Aorta (tissue), 5 donors: ENCODE measurements at regions not wholly inside any gene's neighbourhood (a gene's known extent, or its start where the extent isn't known, plus 50 kb on each side); places are given as distances from the start of the nearest gene placed in this dataset.
"Not testable (repeated sequence)": the region's sequence is repeated elsewhere in the genome, so short reads cannot be mapped to it uniquely, and the experiment has no call there.

Experiments used
- ATAC-seq: fragments of 200-7000 bp; cut with Tn5 transposase; one replicate; pipeline ENCODE4 v1.9.1; 2022; ENCODE audit warnings: moderate library complexity; ENCODE audit not compliant: low FRiP score
- DNase-seq, 2 donors: peaks; one replicate each; pipeline ENCODE4 v3.0.0-alpha.2; 2020
- H3K27ac ChIP-seq, 2 donors: one replicate each; pipeline ENCODE4 v1.5.1; 2013; ENCODE audit warnings: low read length in 2 of 2, mild to moderate bottlenecking in 2 of 2, moderate library complexity in 2 of 2, control low read depth in 1 of 2, inconsistent platforms in 1 of 2, low read depth in 1 of 2
- H3K27me3 ChIP-seq, 2 donors: one replicate each; pipeline ENCODE4 v1.6.1; 2013; ENCODE audit warnings: control low read depth in 1 of 2, low read length in 1 of 2, mild to moderate bottlenecking in 1 of 2, moderate library complexity in 1 of 2; ENCODE audit not compliant: insufficient read depth in 2 of 2, control insufficient read depth in 1 of 2
- H3K36me3 ChIP-seq, 2 donors: one replicate each; pipeline ENCODE4 v1.6.1; 2013; ENCODE audit warnings: control low read depth in 1 of 2, low read length in 1 of 2, mild to moderate bottlenecking in 1 of 2; ENCODE audit not compliant: insufficient read depth in 2 of 2, control insufficient read depth in 1 of 2
- H3K4me1 ChIP-seq, 2 donors: one replicate each; pipeline ENCODE4 v1.6.1; 2013; ENCODE audit warnings: low read length in 2 of 2, control low read depth in 1 of 2, mild to moderate bottlenecking in 1 of 2, moderate library complexity in 1 of 2; ENCODE audit not compliant: insufficient read depth in 2 of 2, control insufficient read depth in 1 of 2
- H3K4me3 ChIP-seq, 2 donors: one replicate each; pipeline ENCODE4 v1.5.1; 2013; ENCODE audit warnings: low read length in 2 of 2, control low read depth in 1 of 2, mild to moderate bottlenecking in 1 of 2
- H3K9me3 ChIP-seq: one replicate; pipeline ENCODE4 v1.6.1; 2013; ENCODE audit warnings: mild to moderate bottlenecking, low read length; ENCODE audit not compliant: control insufficient read depth
- WGBS, 2 donors: extraction: QIAGEN DNeasy Blood & Tissue Kit; methylation state at CpG; one replicate each; pipeline ENCODE4 v1.1.7; 2013; 5-methylcytosine and 5-hydroxymethylcytosine counted together
- intact Hi-C, 2 donors: fragments of 100-400 bp; cut with DNase I; formaldehyde crosslinking; loops; one replicate each; pipeline versions ENCODE4 v1.14.2 to v1.15.0; 2022
- donor health status: healthy with polysubstance abuse.
- donor health status: Bipolar disorder and iron deficiency.
- donor health status: DM: no; HTN: no; CAD: no.
- donor health status: DM: no; HTN: no; CAD: no.
- donor health status: DM: yes; HTN: yes; CAD: no.

GRCh38 chr2:187689372-187689771 lies 135.1 kb upstream of the TFPI start:
- ATAC-seq (no peak), DNase-seq (no peak)
- Histone ChIP-seq H3K27ac (no peak overlapping the region), H3K4me3 (no peak overlapping the region), H3K27me3 (no peaks in the 10 kb centered on the region), H3K9me3 (no peaks in the 10 kb centered on the region), H3K4me1 (no peaks in the 10 kb centered on the region), H3K36me3 (no peaks in the 10 kb centered on the region)
- intact Hi-C loops, result no loop called here

GRCh38 chr2:187693923-187694322 lies 139.7 kb upstream of the TFPI start:
- ATAC-seq (no peak), DNase-seq (no peak)
- Histone ChIP-seq H3K27ac (no peak overlapping the region), H3K4me3 (no peak overlapping the region), H3K4me1 (no peaks in the 10 kb centered on the region), H3K9me3 (no peaks in the 10 kb centered on the region), H3K36me3 (no peaks in the 10 kb centered on the region), H3K27me3 (no peaks in the 10 kb centered on the region)
- 95% methylated on average over 3 of the region's 3 CpGs for WGBS, 2 donors
- intact Hi-C loops, result no loop called here

- intact Hi-C loops, H3K4me3 ChIP-seq, H3K9me3 ChIP-seq, ATAC-seq, DNase-seq, H3K27ac ChIP-seq, H3K36me3 ChIP-seq, H3K27me3 ChIP-seq, H3K4me1 ChIP-seq: not testable (repeated sequence)
- WGBS, 2 donors, result 96 to 97% methylated on average over 7 of the region's 7 CpGs
Observed at GRCh38 chr2:187696644-187697043, 142.4 kb upstream of the TFPI start.

GRCh38 chr2:187698374-187699110 lies 144.3 kb upstream of the TFPI start:
- peaks cover 0 to 2% of the 10 kb centered on the region in 2 donors for H3K27me3 ChIP-seq
- intact Hi-C loops, result no loop called here
- H3K36me3 ChIP-seq, result no peaks in the 10 kb centered on the region
- H3K4me3 ChIP-seq, result no peak overlapping the region
- WGBS, 2 donors, result 91% methylated on average over 2 of the region's 2 CpGs
- DNase-seq (no peak), ATAC-seq (no peak)
- H3K4me1 ChIP-seq, result no peaks in the 10 kb centered on the region
- no peaks in the 10 kb centered on the region for H3K9me3 ChIP-seq
- H3K27ac ChIP-seq, result no peak overlapping the region

- Histone ChIP-seq H3K9me3 (no peaks in the 10 kb centered on the region), H3K27me3 (peaks cover 0 to 2% of the 10 kb centered on the region in 2 donors), H3K27ac (no peak overlapping the region), H3K36me3 (no peaks in the 10 kb centered on the region), H3K4me3 (no peak overlapping the region), H3K4me1 (no peaks in the 10 kb centered on the region)
- no peak for ATAC-seq
- WGBS, 2 donors, result 27 to 38% methylated on average over 1 of the region's 1 CpG
- DNase-seq, result no peak
- intact Hi-C loops, result no loop called here
Observed at GRCh38 chr2:187702157-187702556, 147.9 kb upstream of the TFPI start.

- intact Hi-C loops, result no loop called here
- no peak overlapping the region for H3K4me3 ChIP-seq
- no peak for ATAC-seq
- H3K36me3 ChIP-seq, result no peaks in the 10 kb centered on the region
- no peak for DNase-seq
- H3K9me3 ChIP-seq, result no peaks in the 10 kb centered on the region
- H3K27ac ChIP-seq, result no peak overlapping the region
- whole genome bisulfite sequencing, 2 donors, result 90 to 92% methylated on average over 1 of the region's 1 CpG
- H3K4me1 ChIP-seq, result no peaks in the 10 kb centered on the region
- H3K27me3 ChIP-seq, result no peaks in the 10 kb centered on the region
Observed at GRCh38 chr2:187708272-187708671, 154.0 kb upstream of the TFPI start.

GRCh38 chr2:187709065-187709464 lies 154.8 kb upstream of the TFPI start:
- Histone ChIP-seq H3K36me3 (no peaks in the 10 kb centered on the region), H3K4me3 (no peak overlapping the region), H3K27me3 (no peaks in the 10 kb centered on the region), H3K4me1 (no peaks in the 10 kb centered on the region), H3K27ac (no peak overlapping the region), H3K9me3 (no peaks in the 10 kb centered on the region)
- DNase-seq (no peak), ATAC-seq (no peak)
- intact Hi-C loops, result no loop called here
- 74 to 79% methylated on average over 2 of the region's 2 CpGs for WGBS, 2 donors

- Histone ChIP-seq H3K4me1 (no peaks in the 10 kb centered on the region), H3K4me3 (no peak overlapping the region), H3K27me3 (no peaks in the 10 kb centered on the region), H3K36me3 (no peaks in the 10 kb centered on the region), H3K27ac (no peak overlapping the region), H3K9me3 (no peaks in the 10 kb centered on the region)
- intact Hi-C loops, result no loop called here
- no peak for ATAC-seq
- no peak for DNase-seq
Observed at GRCh38 chr2:187710791-187711521, 156.7 kb upstream of the TFPI start.

GRCh38 chr2:187715590-187715989 lies 161.4 kb upstream of the TFPI start:
- Histone ChIP-seq H3K4me1 (no peaks in the 10 kb centered on the region), H3K36me3 (no peaks in the 10 kb centered on the region), H3K9me3 (no peaks in the 10 kb centered on the region), H3K27me3 (no peaks in the 10 kb centered on the region), H3K27ac (no peak overlapping the region), H3K4me3 (no peak overlapping the region)
- ATAC-seq, result no peak
- intact Hi-C loops, result no loop called here
- DNase-seq, result no peak
